OCI-LY1 (cell line): ENCODE measurements at regions not wholly inside any gene's neighbourhood (a gene's known extent, or its start where the extent isn't known, plus 50 kb on each side); places are given as distances from the start of the nearest gene placed in this dataset.

Source experiments
- H2AFZ ChIP-seq: fragments of 200-600 bp; sonication (generic), shearing (Covaris generic); 2 replicates; pipeline ENCODE4 v1.6.0; 2014; ENCODE audit warnings: antibody characterized with exemption, mild to moderate bottlenecking, low read length
- H3F3A ChIP-seq: fragments of 200-600 bp; sonication (generic), shearing (Covaris generic); 2 replicates; pipeline ENCODE4 v1.6.0; 2014; ENCODE audit warnings: mild to moderate bottlenecking, antibody characterized with exemption, low read length, moderate library complexity; ENCODE audit not compliant: insufficient read depth
- H3K27ac ChIP-seq: fragments of 200-600 bp; sonication (generic); 2 replicates; pipeline ENCODE4 v1.5.1; 2014; ENCODE audit warnings: low read length, mixed run types, mild to moderate bottlenecking, low read depth; ENCODE audit not compliant: poor library complexity, severe bottlenecking
- H3K27me3 ChIP-seq: fragments of 200-600 bp; sonication (generic); 2 replicates; pipeline ENCODE4 v1.6.0; 2014; ENCODE audit warnings: antibody characterized with exemption, mild to moderate bottlenecking, low read length, moderate library complexity; ENCODE audit not compliant: insufficient read depth
- H3K36me3 ChIP-seq: fragments of 200-600 bp; sonication (generic); 2 replicates; pipeline ENCODE4 v1.6.1; 2014; ENCODE audit warnings: mild to moderate bottlenecking, antibody characterized with exemption, low read length, moderate library complexity, mixed read lengths; ENCODE audit not compliant: insufficient read depth
- H3K4me1 ChIP-seq: fragments of 200-600 bp; sonication (generic); 2 replicates; pipeline ENCODE4 v1.5.1; 2014; ENCODE audit warnings: mild to moderate bottlenecking, low read length, moderate library complexity; ENCODE audit not compliant: insufficient read depth, severe bottlenecking
- H3K4me2 ChIP-seq: fragments of 200-600 bp; sonication (generic), shearing (Covaris generic); 2 replicates; pipeline ENCODE4 v1.6.1; 2014; ENCODE audit warnings: low read length
- H3K4me3 ChIP-seq: fragments of 200-600 bp; sonication (generic); 2 replicates; pipeline ENCODE4 v1.5.1; 2014; ENCODE audit warnings: low read length, low read depth, mild to moderate bottlenecking, mixed read lengths; ENCODE audit not compliant: poor library complexity, severe bottlenecking
- H3K79me2 ChIP-seq: fragments of 200-600 bp; shearing (Covaris generic); 2 replicates; pipeline ENCODE4 v1.6.1; 2016; ENCODE audit warnings: mixed run types, low read length, mixed read lengths; ENCODE audit not compliant: insufficient read depth
- H3K9ac ChIP-seq: fragments of 200-600 bp; sonication (generic), shearing (Covaris generic); 2 replicates; pipeline ENCODE4 v1.6.1; 2014; ENCODE audit warnings: mild to moderate bottlenecking, low read length, mixed read lengths
- H3K9me2 ChIP-seq: fragments of 200-600 bp; sonication (generic), shearing (Covaris generic); 2 replicates; pipeline ENCODE4 v1.6.1; 2014; ENCODE audit warnings: low read depth, mild to moderate bottlenecking, low read length, mixed read lengths
- H3K9me3 ChIP-seq: fragments of 200-600 bp; shearing (Covaris generic); 2 replicates; pipeline ENCODE4 v1.6.1; 2014; ENCODE audit warnings: low read length, mixed read lengths
- H4K20me1 ChIP-seq: fragments of 200-600 bp; sonication (generic), shearing (Covaris generic); 2 replicates; pipeline ENCODE4 v1.6.0; 2016; ENCODE audit warnings: mild to moderate bottlenecking, low read length; ENCODE audit not compliant: insufficient read depth
- EZH2 ChIP-seq: fragments of 200-600 bp; sonication (generic), shearing (Covaris generic); IDR thresholded peaks from 2 replicates; pipeline ENCODE4 v1.8.0; 2017; ENCODE audit warnings: borderline replicate concordance, mixed run types, mild to moderate bottlenecking, antibody characterized with exemption, low read length, moderate library complexity, mixed read lengths
- TF ChIP-seq, protein P1 (sequence below): fragments of 200-600 bp; sonication (generic), shearing (Covaris generic); IDR thresholded peaks from 2 replicates; pipeline ENCODE4 v1.5.1; 2017; ENCODE audit warnings: mild to moderate bottlenecking, antibody characterized with exemption, low read length, moderate library complexity, mixed read lengths

DNA sequence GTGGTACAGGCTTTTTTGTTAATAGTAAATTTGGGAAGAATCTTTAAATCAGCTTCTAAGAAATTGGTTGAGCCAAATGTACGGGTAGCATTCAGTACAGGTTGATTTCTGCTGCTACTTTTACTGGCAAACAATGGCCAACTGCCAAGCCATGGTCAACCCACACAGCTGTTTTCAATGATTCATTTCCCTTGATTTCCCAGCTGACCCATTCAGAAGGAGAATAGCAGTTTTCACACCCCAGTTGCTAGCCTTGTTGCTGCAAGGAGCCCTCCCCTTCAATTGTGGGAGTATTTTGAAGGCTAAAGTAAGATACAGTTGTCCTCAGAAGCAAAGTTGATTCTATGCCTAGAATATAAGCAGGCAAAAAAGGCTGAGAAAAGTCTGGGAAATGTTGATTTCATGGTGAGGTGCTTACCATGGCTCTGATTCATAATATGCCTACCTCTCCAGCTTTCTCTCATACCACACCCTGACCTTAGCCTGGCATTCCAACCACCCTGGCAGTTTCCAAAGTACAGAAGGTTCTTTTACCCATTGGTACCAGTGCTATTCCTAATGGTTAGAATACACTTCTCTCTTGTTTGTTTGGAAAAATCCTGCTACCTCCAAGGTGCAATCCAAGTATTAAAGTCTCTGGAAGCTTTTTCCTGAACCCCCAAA, 320.3 kb upstream of the TGFBR2 start:
- Histone ChIP-seq H2AFZ (no peak overlapping the region), H3K9me3 (no peaks in the 10 kb centered on the region), H3K4me1 (no peaks in the 10 kb centered on the region), H4K20me1 (no peaks in the 10 kb centered on the region), H3K27me3 (no peaks in the 10 kb centered on the region), H3K36me3 (no peaks in the 10 kb centered on the region), H3K27ac (no peak overlapping the region), H3K4me2 (no peak overlapping the region), H3F3A (no peaks in the 10 kb centered on the region), H3K79me2 (no peaks in the 10 kb centered on the region), H3K9me2 (no peaks in the 10 kb centered on the region), H3K9ac (no peak overlapping the region), H3K4me3 (no peak overlapping the region)
- no peak for TF ChIP-seq EZH2
- TF ChIP-seq, protein P1, sequence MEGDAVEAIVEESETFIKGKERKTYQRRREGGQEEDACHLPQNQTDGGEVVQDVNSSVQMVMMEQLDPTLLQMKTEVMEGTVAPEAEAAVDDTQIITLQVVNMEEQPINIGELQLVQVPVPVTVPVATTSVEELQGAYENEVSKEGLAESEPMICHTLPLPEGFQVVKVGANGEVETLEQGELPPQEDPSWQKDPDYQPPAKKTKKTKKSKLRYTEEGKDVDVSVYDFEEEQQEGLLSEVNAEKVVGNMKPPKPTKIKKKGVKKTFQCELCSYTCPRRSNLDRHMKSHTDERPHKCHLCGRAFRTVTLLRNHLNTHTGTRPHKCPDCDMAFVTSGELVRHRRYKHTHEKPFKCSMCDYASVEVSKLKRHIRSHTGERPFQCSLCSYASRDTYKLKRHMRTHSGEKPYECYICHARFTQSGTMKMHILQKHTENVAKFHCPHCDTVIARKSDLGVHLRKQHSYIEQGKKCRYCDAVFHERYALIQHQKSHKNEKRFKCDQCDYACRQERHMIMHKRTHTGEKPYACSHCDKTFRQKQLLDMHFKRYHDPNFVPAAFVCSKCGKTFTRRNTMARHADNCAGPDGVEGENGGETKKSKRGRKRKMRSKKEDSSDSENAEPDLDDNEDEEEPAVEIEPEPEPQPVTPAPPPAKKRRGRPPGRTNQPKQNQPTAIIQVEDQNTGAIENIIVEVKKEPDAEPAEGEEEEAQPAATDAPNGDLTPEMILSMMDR = no peak

DNA sequence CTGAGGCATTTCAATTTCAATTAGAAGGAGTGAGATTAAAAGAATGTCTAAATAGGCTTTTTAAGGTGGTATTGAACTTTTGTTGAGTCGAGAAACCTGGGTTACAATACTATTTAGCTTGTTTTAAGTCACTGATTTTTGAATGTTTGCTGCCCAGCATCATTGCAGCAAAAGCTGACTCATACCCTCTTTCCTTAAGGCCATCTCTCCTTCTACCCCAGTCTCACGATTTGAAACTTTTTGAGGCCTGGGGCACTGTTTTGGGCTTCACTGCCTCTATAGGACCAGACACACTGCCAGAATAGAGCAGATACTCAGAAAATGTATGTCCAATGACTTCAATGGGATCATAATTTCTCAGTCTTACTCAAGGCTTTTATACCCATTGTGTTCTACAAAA, 319.6 kb upstream of the TGFBR2 start:
- Histone ChIP-seq H3K4me2 (no peak overlapping the region), H3K9me3 (no peaks in the 10 kb centered on the region), H3K9ac (no peak overlapping the region), H3K27me3 (no peaks in the 10 kb centered on the region), H3K9me2 (no peaks in the 10 kb centered on the region), H4K20me1 (no peaks in the 10 kb centered on the region), H3K4me3 (no peak overlapping the region), H3K27ac (no peak overlapping the region), H3K4me1 (no peaks in the 10 kb centered on the region), H3K79me2 (no peaks in the 10 kb centered on the region), H3K36me3 (no peaks in the 10 kb centered on the region), H2AFZ (no peak overlapping the region), H3F3A (no peaks in the 10 kb centered on the region)
- TF ChIP-seq, protein P1 = no peak
- TF ChIP-seq EZH2 = no peak

DNA sequence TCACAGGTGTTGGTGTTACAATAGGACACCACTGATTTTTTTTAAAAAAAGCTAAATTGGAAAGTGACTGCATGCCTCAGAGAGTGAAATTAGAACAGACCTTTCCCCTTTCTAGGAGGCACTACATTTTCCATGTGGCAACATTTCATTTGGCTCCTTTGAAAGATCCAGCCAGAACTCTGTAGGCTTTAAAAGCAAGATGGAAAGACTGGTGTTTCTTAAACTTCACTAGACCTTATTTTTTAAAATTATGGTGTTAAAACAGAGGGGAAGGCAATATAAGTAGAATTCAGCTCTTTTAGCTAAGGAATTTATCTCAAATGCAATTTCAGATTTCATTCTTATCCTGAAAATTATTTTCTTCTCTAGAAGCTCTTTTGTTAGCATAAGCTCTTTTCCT, 317.6 kb upstream of the TGFBR2 start:
- Histone ChIP-seq H2AFZ (no peak overlapping the region), H3K36me3 (no peaks in the 10 kb centered on the region), H4K20me1 (no peaks in the 10 kb centered on the region), H3K4me3 (no peak overlapping the region), H3K27ac (no peak overlapping the region), H3F3A (no peaks in the 10 kb centered on the region), H3K4me1 (no peaks in the 10 kb centered on the region), H3K27me3 (no peaks in the 10 kb centered on the region), H3K9ac (no peak overlapping the region), H3K79me2 (no peaks in the 10 kb centered on the region), H3K4me2 (no peak overlapping the region), H3K9me3 (no peaks in the 10 kb centered on the region), H3K9me2 (no peaks in the 10 kb centered on the region)
- no peak for TF ChIP-seq EZH2
- TF ChIP-seq, protein P1 = no peak
